GM18507 (cell line): ENCODE measurements at regions not wholly inside any gene's neighbourhood (a gene's known extent, or its start where the extent isn't known, plus 50 kb on each side); places are given as distances from the start of the nearest gene placed in this dataset.

Source experiments
- DNase-seq: peaks from one replicate; pipeline ENCODE4 v3.0.0; 2011; ENCODE audit warnings: low read depth; ENCODE audit not compliant: insufficient read length; ENCODE audit errors: extremely low spot score
- FAIRE-seq: peaks from 2 replicates; lab custom pipeline; 2011; peaks lifted over from hg19 to GRCh38; lab: Jason Lieb, UNC

GRCh38 chr16:50939356-50939755 lies 197.5 kb downstream of the CYLD start:
- no peak for FAIRE-seq

GRCh38 chr16:50938932-50939331 lies 197.0 kb downstream of the CYLD start:
- FAIRE-seq: no peak
- no peak for DNase-seq

More at GRCh38 chr16:50939356-50939755, 197.5 kb downstream of the CYLD start:
- no peak for DNase-seq

GRCh38 chr16:50933262-50933661 lies 191.4 kb downstream of the CYLD start:
- no peak for DNase-seq
- no peak for FAIRE-seq

GRCh38 chr16:50932348-50932935 lies 190.6 kb downstream of the CYLD start:
- no peak for DNase-seq
- FAIRE-seq: no peak

- no peak for FAIRE-seq
- no peak for DNase-seq
Measured at GRCh38 chr16:50928065-50928464, 186.2 kb downstream of the CYLD start.

GRCh38 chr16:50925758-50926357 lies 184.0 kb downstream of the CYLD start:
- DNase-seq (no peak), FAIRE-seq (no peak)

- no peak for FAIRE-seq
Measured at GRCh38 chr16:50924759-50925545, 183.1 kb downstream of the CYLD start.

GRCh38 chr16:50917950-50918703 lies 176.2 kb downstream of the CYLD start:
- FAIRE-seq: no peak
- DNase-seq: no peak

More at GRCh38 chr16:50924759-50925545, 183.1 kb downstream of the CYLD start:
- no peak for DNase-seq

- DNase-seq: no peak
- FAIRE-seq: no peak
Measured at GRCh38 chr16:50916040-50916439, 174.2 kb downstream of the CYLD start.

GRCh38 chr16:50915120-50915519 lies 173.2 kb downstream of the CYLD start:
- no peak for FAIRE-seq

GRCh38 chr16:50910736-50911100 lies 168.8 kb downstream of the CYLD start:
- DNase-seq (no peak), FAIRE-seq (no peak)

More at GRCh38 chr16:50915120-50915519, 173.2 kb downstream of the CYLD start:
- DNase-seq: no peak

- DNase-seq: no peak
- FAIRE-seq: no peak
Measured at GRCh38 chr16:50909831-50910735, 168.2 kb downstream of the CYLD start.

GRCh38 chr16:50908468-50908867 lies 166.6 kb downstream of the CYLD start:
- DNase-seq (no peak), FAIRE-seq (no peak)

GRCh38 chr16:50906454-50906853 lies 164.6 kb downstream of the CYLD start:
- DNase-seq (no peak), FAIRE-seq (no peak)

- DNase-seq (no peak), FAIRE-seq (no peak)
Measured at GRCh38 chr16:50902457-50902856, 160.6 kb downstream of the CYLD start.

- FAIRE-seq (no peak), DNase-seq (no peak)
Measured at GRCh38 chr16:50901062-50901461, 159.2 kb downstream of the CYLD start.

- no peak for DNase-seq
- FAIRE-seq: no peak
Measured at GRCh38 chr16:50900391-50900942, 158.6 kb downstream of the CYLD start.

- DNase-seq (no peak), FAIRE-seq (no peak)
Measured at GRCh38 chr16:50899951-50900350, 158.1 kb downstream of the CYLD start.

- no peak for FAIRE-seq
- no peak for DNase-seq
Measured at GRCh38 chr16:50889746-50890145, 147.9 kb downstream of the CYLD start.
